Ovary (tissue), 3 donors: ENCODE measurements at regions not wholly inside any gene's neighbourhood (a gene's known extent, or its start where the extent isn't known, plus 50 kb on each side); places are given as distances from the start of the nearest gene placed in this dataset.

Experiments used
- EP300 ChIP-seq: sonication (generic); formaldehyde crosslinking; IDR thresholded peaks from one replicate; pipeline ENCODE4 v1.6.1; 2017; ENCODE audit warnings: antibody characterized with exemption
- TF ChIP-seq, protein P1 (sequence below), 3 donors: fragments of 450-650 bp in 2 of 3; fragments of 200-600 bp in 1 of 3; IDR thresholded peaks; one replicate each; pipeline versions ENCODE4 v1.5.1 to v1.8.0; 2016 to 2022; ENCODE audit warnings: antibody characterized with exemption in 3 of 3, mild to moderate bottlenecking in 1 of 3
- donor health status: DM: no; HTN: no; CAD: no.

DNA sequence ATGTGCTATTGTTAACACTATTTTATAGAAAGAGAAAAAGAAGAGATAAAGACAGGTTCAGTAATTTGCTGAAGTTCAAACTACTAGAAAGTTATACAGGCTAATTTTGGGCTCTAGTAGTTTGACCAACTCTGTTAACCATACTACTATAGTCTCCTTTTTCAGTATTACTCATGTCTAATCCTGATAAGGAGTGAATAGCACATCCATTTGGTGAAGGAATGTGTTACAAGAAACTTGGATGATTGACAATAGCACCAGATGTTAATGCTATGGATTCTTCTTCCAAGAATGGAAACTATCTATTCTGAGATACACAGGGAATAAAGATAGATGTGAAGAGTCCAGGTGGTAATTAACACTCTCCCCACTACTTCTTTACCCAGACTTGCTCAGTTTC lies 677.3 kb downstream of the PRELID2 start:
- TF ChIP-seq, protein P1, sequence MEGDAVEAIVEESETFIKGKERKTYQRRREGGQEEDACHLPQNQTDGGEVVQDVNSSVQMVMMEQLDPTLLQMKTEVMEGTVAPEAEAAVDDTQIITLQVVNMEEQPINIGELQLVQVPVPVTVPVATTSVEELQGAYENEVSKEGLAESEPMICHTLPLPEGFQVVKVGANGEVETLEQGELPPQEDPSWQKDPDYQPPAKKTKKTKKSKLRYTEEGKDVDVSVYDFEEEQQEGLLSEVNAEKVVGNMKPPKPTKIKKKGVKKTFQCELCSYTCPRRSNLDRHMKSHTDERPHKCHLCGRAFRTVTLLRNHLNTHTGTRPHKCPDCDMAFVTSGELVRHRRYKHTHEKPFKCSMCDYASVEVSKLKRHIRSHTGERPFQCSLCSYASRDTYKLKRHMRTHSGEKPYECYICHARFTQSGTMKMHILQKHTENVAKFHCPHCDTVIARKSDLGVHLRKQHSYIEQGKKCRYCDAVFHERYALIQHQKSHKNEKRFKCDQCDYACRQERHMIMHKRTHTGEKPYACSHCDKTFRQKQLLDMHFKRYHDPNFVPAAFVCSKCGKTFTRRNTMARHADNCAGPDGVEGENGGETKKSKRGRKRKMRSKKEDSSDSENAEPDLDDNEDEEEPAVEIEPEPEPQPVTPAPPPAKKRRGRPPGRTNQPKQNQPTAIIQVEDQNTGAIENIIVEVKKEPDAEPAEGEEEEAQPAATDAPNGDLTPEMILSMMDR (IDR thresholded peaks at IDR 0.05) = no peak
- TF ChIP-seq EP300 = no peak
